HepG2 (cell line): ENCODE measurements at regions not wholly inside any gene's neighbourhood (a gene's known extent, or its start where the extent isn't known, plus 50 kb on each side); places are given as distances from the start of the nearest gene placed in this dataset.

Experiments
- ARNT ChIP-seq: fragments of 450-650 bp; IDR thresholded peaks from 2 replicates; pipeline ENCODE4 v1.6.1; 2017
- CAMTA2 ChIP-seq: sonication (generic); formaldehyde crosslinking; IDR thresholded peaks from 2 replicates; pipeline ENCODE4 v1.4.0; 2020; ENCODE audit warnings: mild to moderate bottlenecking, missing genetic modification reagents, borderline replicate concordance
- EP300 ChIP-seq, 3 experiments: sonication (generic) in 1 of 3; formaldehyde crosslinking in 1 of 3; IDR thresholded peaks; 2 replicates each; pipeline versions ENCODE4 v1.5.1 to v1.6.1; 2011 to 2020; ENCODE audit warnings: low read depth in 2 of 3, low read length in 2 of 3, borderline replicate concordance in 1 of 3, improper control_type of control experiment in 1 of 3, mild to moderate bottlenecking in 1 of 3, missing genetic modification reagents in 1 of 3, moderate library complexity in 1 of 3
- MEIS2 ChIP-seq: sonication (generic); formaldehyde crosslinking; IDR thresholded peaks from 2 replicates; pipeline ENCODE4 v1.9.0; 2021; ENCODE audit warnings: mild to moderate bottlenecking, missing genetic modification reagents
- MIER3 ChIP-seq: IDR thresholded peaks from 2 replicates; pipeline ENCODE4 v1.6.1; 2016; ENCODE audit warnings: missing compliant biosample characterization, borderline replicate concordance
- NFE2L2 ChIP-seq: fragments of 150-350 bp; IDR thresholded peaks from 2 replicates; pipeline ENCODE4 v1.6.1; 2014; ENCODE audit warnings: low read length
- NR3C1 ChIP-seq: sonication (generic); formaldehyde crosslinking; IDR thresholded peaks from 2 replicates; pipeline ENCODE4 v1.4.0; 2020; ENCODE audit warnings: missing genetic modification reagents
- POLR2AphosphoS2 ChIP-seq: IDR thresholded peaks from 2 replicates; pipeline ENCODE4 v1.6.1; 2011; ENCODE audit warnings: low read depth, low read length, improper control_type of control experiment
- RAD21 ChIP-seq: fragments of 450-650 bp; formaldehyde crosslinking; IDR thresholded peaks from 2 replicates; pipeline ENCODE4 v1.5.0; 2020; ENCODE audit warnings: mild to moderate bottlenecking
- SNAPC5 ChIP-seq: sonication (generic); formaldehyde crosslinking; IDR thresholded peaks from 2 replicates; pipeline ENCODE4 v1.8.1; 2023; ENCODE audit warnings: mild to moderate bottlenecking, missing genetic modification reagents, borderline replicate concordance
- STAT6 ChIP-seq: sonication (generic); formaldehyde crosslinking; IDR thresholded peaks from 2 replicates; pipeline ENCODE4 v1.4.0; 2020; ENCODE audit warnings: missing genetic modification reagents, mild to moderate bottlenecking, borderline replicate concordance
- TARDBP ChIP-seq: sonication (generic); formaldehyde crosslinking; IDR thresholded peaks from 2 replicates; pipeline ENCODE4 v1.8.0; 2022; ENCODE audit warnings: mild to moderate bottlenecking, missing genetic modification reagents
- YEATS4 ChIP-seq: sonication (generic); formaldehyde crosslinking; IDR thresholded peaks from 2 replicates; pipeline ENCODE4 v1.4.0; 2020; ENCODE audit warnings: missing genetic modification reagents, borderline replicate concordance
- ZBTB10 ChIP-seq: sonication (generic); formaldehyde crosslinking; IDR thresholded peaks from 2 replicates; pipeline ENCODE4 v1.4.0; 2020; ENCODE audit warnings: missing genetic modification reagents, borderline replicate concordance

- TF ChIP-seq STAT6 (CRISPR knock-in tag) (no peak), POLR2AphosphoS2 (no peak), NFE2L2 (no peak), SNAPC5 (no peak), MIER3 (CRISPR knock-in tag) (no peak), ZBTB10 (CRISPR knock-in tag) (no peak), NR3C1 (CRISPR knock-in tag) (no peak), EP300 (IDR thresholded peaks at IDR 0.05; ENCODE audit: low read depth in 2 of 2, low read length in 2 of 2) (no peak), EP300 (CRISPR knock-in tag; IDR thresholded peaks at IDR 0.05; ENCODE audit: borderline replicate concordance) (no peak), TARDBP (CRISPR knock-in tag) (no peak), YEATS4 (CRISPR knock-in tag) (no peak), RAD21 (no peak), MEIS2 (CRISPR knock-in tag) (no peak), CAMTA2 (CRISPR knock-in tag) (no peak), ARNT (no peak)
Measured at GRCh38 chr4:100069207-100069606, 119.1 kb upstream of the H2AZ1 start.
